Keratinocyte (primary cell): ENCODE measurements at regions not wholly inside any gene's neighbourhood (a gene's known extent, or its start where the extent isn't known, plus 50 kb on each side); places are given as distances from the start of the nearest gene placed in this dataset.

Experiments used
- DNase-seq: peaks from one replicate; pipeline ENCODE4 v3.0.0-alpha.2; 2011; ENCODE audit warnings: low read depth, missing footprints, low spot score
- FAIRE-seq: peaks from 2 replicates; lab custom pipeline; 2011; peaks lifted over from hg19 to GRCh38; lab: Jason Lieb, UNC
- H2AFZ ChIP-seq: 2 replicates; pipeline ENCODE4 v1.6.0; 2012; ENCODE audit warnings: low read length, control low read depth, inconsistent platforms; ENCODE audit not compliant: control insufficient read depth
- H3K27ac ChIP-seq: 2 replicates; pipeline ENCODE4 v1.5.1; 2011; ENCODE audit warnings: low read length; ENCODE audit not compliant: control insufficient read depth, insufficient read depth
- H3K27me3 ChIP-seq: 3 replicates; pipeline ENCODE4 v1.6.0; 2011; ENCODE audit warnings: low read length; ENCODE audit not compliant: control insufficient read depth, insufficient read depth; ENCODE audit errors: extremely low read depth
- H3K36me3 ChIP-seq, 2 experiments: 2 replicates in 1 of 2; 3 replicates in 1 of 2; pipeline ENCODE4 v1.5.1; 2011; ENCODE audit warnings: low read length in 2 of 2, mild to moderate bottlenecking in 1 of 2; ENCODE audit not compliant: control insufficient read depth in 2 of 2, insufficient read depth in 2 of 2; ENCODE audit errors: extremely low read depth in 1 of 2
- H3K4me1 ChIP-seq: 3 replicates; pipeline ENCODE4 v1.5.1; 2011; ENCODE audit warnings: low read length; ENCODE audit not compliant: control insufficient read depth, insufficient read depth; ENCODE audit errors: extremely low read depth
- H3K4me2 ChIP-seq: 3 replicates; pipeline ENCODE4 v1.6.0; 2011; ENCODE audit warnings: low read depth, low read length; ENCODE audit not compliant: control insufficient read depth, insufficient read depth; ENCODE audit errors: extremely low read depth
- H3K4me3 ChIP-seq, 3 experiments: fragments of 200-600 bp in 1 of 3; sonication (generic) in 1 of 3; 2 replicates in 2 of 3; 3 replicates in 1 of 3; pipeline ENCODE4 v1.5.1; 2011 to 2016; ENCODE audit warnings: low read length in 3 of 3, mild to moderate bottlenecking in 3 of 3, control low read depth in 2 of 3, inconsistent platforms in 1 of 3, low read depth in 1 of 3, mixed read lengths in 1 of 3, mixed run types in 1 of 3, moderate library complexity in 1 of 3; ENCODE audit not compliant: control insufficient read depth in 2 of 3, insufficient read depth in 2 of 3; ENCODE audit errors: extremely low read depth in 1 of 3
- H3K79me2 ChIP-seq: 2 replicates; pipeline ENCODE4 v1.6.0; 2012; ENCODE audit warnings: low read length; ENCODE audit not compliant: control insufficient read depth, insufficient read depth
- H3K9ac ChIP-seq: 3 replicates; pipeline ENCODE4 v1.6.0; 2011; ENCODE audit warnings: low read length; ENCODE audit not compliant: control insufficient read depth, insufficient read depth; ENCODE audit errors: extremely low read depth
- H3K9me1 ChIP-seq: 3 replicates; pipeline ENCODE4 v1.6.0; 2011; ENCODE audit warnings: low read length; ENCODE audit not compliant: control insufficient read depth, insufficient read depth; ENCODE audit errors: extremely low read depth
- H3K9me3 ChIP-seq: 2 replicates; pipeline ENCODE4 v1.5.1; 2012; ENCODE audit warnings: low read depth, low read length; ENCODE audit not compliant: control insufficient read depth
- H4K20me1 ChIP-seq: 3 replicates; pipeline ENCODE4 v1.6.0; 2011; ENCODE audit warnings: low read length; ENCODE audit not compliant: control insufficient read depth, insufficient read depth; ENCODE audit errors: extremely low read depth
- EZH2 ChIP-seq: IDR thresholded peaks from one replicate; pipeline ENCODE4 v1.6.1; 2012; ENCODE audit warnings: inconsistent platforms, mild to moderate bottlenecking, low read length, moderate library complexity
- dilution Hi-C: fragments of 300-500 bp; cut with MboI; formaldehyde crosslinking; loops from one replicate; pipeline ENCODE4 v1.7.0; 2020; ENCODE audit warnings: low sequenced_read_pairs; ENCODE audit not compliant: extremely low pct_ligation_motif_present
- TF ChIP-seq, protein P1 (sequence below), 3 experiments: IDR thresholded peaks in 1 of 3; conservative IDR thresholded peaks in 1 of 3; optimal IDR thresholded peaks in 1 of 3; 2 replicates in 2 of 3; 3 replicates in 1 of 3; pipeline versions ENCODE3 to v1.5.1; 2011; ENCODE audit warnings: low read length in 3 of 3, mild to moderate bottlenecking in 3 of 3, moderate library complexity in 2 of 3, control low read depth in 1 of 3, inconsistent platforms in 1 of 3; ENCODE audit not compliant: insufficient read depth in 2 of 3; ENCODE audit errors: extremely low read depth in 1 of 3

DNA sequence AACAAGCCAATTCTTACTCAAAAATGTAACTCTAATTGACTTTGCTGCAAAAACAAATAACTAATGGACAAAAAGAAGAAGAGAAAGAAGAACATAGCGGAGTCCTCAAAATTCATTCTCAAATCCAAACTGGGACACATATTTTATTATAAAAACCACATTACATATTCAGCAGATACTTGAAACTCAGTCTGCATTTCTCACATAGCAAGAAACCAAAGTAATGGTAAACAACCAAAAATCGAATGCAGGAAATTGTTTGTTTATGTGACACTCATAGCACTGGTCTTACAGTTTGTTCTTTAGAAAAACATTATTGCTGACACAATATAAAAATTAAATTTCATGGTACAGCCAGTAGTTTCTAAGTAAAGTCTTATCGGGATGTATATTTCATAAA is 789.8 kb downstream of the SLITRK6 start:
- H3K4me3 ChIP-seq = no peak overlapping the region
- no peaks in the 10 kb centered on the region for H3K27me3 ChIP-seq
- no peaks in the 10 kb centered on the region for H3K9me1 ChIP-seq
- dilution Hi-C loops = no loop called here
- TF ChIP-seq EZH2 = no peak
- no peaks in the 10 kb centered on the region for H3K4me1 ChIP-seq
- H3K79me2 ChIP-seq = no peaks in the 10 kb centered on the region
- H3K9me3 ChIP-seq = no peaks in the 10 kb centered on the region
- no peak overlapping the region for H3K4me2 ChIP-seq
- FAIRE-seq (no peak), DNase-seq (no peak)
- H3K36me3 ChIP-seq = no peaks in the 10 kb centered on the region
- no peaks in the 10 kb centered on the region for H4K20me1 ChIP-seq
- no peak overlapping the region for H2AFZ ChIP-seq
- H3K9ac ChIP-seq = no peak overlapping the region
- H3K27ac ChIP-seq = no peak overlapping the region

DNA sequence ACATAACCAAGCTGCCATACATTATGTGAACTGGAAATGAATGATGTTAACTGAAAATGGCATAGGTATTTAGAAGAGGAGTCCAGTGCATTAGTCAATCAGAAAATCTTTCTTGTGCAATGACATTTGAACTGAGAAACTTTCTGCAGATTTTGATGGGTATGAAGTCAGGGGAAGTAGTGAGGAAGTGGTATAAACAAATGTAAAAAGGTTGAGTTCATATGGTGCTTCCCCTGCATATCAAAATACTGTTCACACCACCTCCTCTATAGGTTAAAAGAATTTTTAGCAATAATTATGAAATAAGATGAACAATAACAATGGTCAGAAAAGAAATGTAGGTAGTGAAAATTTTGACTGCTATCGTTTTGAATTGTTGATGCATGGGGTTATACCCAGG is 800.0 kb downstream of the SLITRK6 start:
- no peak for TF ChIP-seq EZH2
- TF ChIP-seq, protein P1, sequence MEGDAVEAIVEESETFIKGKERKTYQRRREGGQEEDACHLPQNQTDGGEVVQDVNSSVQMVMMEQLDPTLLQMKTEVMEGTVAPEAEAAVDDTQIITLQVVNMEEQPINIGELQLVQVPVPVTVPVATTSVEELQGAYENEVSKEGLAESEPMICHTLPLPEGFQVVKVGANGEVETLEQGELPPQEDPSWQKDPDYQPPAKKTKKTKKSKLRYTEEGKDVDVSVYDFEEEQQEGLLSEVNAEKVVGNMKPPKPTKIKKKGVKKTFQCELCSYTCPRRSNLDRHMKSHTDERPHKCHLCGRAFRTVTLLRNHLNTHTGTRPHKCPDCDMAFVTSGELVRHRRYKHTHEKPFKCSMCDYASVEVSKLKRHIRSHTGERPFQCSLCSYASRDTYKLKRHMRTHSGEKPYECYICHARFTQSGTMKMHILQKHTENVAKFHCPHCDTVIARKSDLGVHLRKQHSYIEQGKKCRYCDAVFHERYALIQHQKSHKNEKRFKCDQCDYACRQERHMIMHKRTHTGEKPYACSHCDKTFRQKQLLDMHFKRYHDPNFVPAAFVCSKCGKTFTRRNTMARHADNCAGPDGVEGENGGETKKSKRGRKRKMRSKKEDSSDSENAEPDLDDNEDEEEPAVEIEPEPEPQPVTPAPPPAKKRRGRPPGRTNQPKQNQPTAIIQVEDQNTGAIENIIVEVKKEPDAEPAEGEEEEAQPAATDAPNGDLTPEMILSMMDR (optimal IDR thresholded peaks at IDR 0.05 in 1 of 3, IDR thresholded peaks at IDR 0.05 in 1 of 3, conservative IDR thresholded peaks at IDR 0.05 in 1 of 3; ENCODE audit: extremely low read depth in 1 of 3, insufficient read depth in 2 of 3, low read length in 3 of 3) = no peak
- Histone ChIP-seq H3K27ac (no peak overlapping the region), H3K4me2 (no peak overlapping the region), H2AFZ (no peak overlapping the region), H3K9ac (no peak overlapping the region), H3K79me2 (no peaks in the 10 kb centered on the region), H3K9me3 (no peaks in the 10 kb centered on the region), H4K20me1 (no peaks in the 10 kb centered on the region), H3K36me3 (no peaks in the 10 kb centered on the region), H3K4me1 (no peaks in the 10 kb centered on the region), H3K4me3 (no peak overlapping the region), H3K27me3 (no peaks in the 10 kb centered on the region), H3K9me1 (no peaks in the 10 kb centered on the region)
- FAIRE-seq = no peak
- dilution Hi-C loops = no loop called here
- no peak for DNase-seq

DNA sequence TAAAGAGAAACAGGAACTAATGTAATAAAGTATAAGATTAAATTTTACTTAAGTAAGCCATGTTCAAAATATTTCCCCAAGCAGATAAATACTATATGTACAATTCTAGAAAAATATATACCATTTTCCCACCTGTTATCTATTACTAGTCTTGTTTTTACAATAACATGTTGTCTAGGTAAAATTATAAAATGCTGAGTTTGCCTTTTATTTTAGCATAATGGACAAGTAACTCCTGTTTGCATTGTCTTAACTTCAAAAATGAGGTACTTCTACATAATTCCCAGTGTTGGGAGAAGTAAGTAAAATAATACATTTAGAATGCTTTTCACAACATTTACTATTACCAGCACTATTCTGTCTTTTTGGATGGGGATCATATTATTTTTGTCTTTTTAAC is 800.5 kb downstream of the SLITRK6 start:
- DNase-seq (no peak), FAIRE-seq (no peak)
- Histone ChIP-seq H3K36me3 (no peaks in the 10 kb centered on the region), H3K4me2 (no peak overlapping the region), H2AFZ (no peak overlapping the region), H3K27me3 (no peaks in the 10 kb centered on the region), H3K9me1 (no peaks in the 10 kb centered on the region), H3K9me3 (no peaks in the 10 kb centered on the region), H3K27ac (no peak overlapping the region), H3K9ac (no peak overlapping the region), H3K79me2 (no peaks in the 10 kb centered on the region), H3K4me1 (no peaks in the 10 kb centered on the region), H3K4me3 (no peak overlapping the region), H4K20me1 (no peaks in the 10 kb centered on the region)
- dilution Hi-C loops = no loop called here
- TF ChIP-seq EZH2 = no peak
- TF ChIP-seq, protein P1 (optimal IDR thresholded peaks at IDR 0.05 in 1 of 3, IDR thresholded peaks at IDR 0.05 in 1 of 3, conservative IDR thresholded peaks at IDR 0.05 in 1 of 3; ENCODE audit: extremely low read depth in 1 of 3, insufficient read depth in 2 of 3, low read length in 3 of 3) = no peak
